ENCODE measurements at regions not wholly inside any gene's neighbourhood (a gene's known extent, or its start where the extent isn't known, plus 50 kb on each side); places are given as distances from the start of the nearest gene placed in this dataset.
"Not testable (repeated sequence)": the region's sequence is repeated elsewhere in the genome, so short reads cannot be mapped to it uniquely, and the experiment has no call there.

DNA sequence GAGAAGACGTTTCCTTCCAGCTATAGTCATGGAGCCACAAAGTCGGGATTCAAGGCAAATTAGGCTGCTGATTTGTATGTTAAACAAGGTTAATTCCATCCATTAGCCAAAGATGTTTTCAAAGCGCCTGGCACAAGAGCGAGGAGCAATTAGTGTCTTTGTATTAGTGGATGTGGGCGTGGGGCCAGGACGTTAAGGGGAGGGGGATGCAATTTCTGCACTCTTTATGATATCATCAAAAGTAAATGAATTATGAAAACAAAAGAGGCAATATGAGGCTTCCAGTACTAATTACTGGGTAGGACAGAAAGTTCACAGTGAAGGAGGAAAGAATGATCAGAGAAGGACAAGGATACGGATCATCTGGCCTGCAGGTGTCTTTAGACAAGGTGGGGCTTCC is 230.9 kb upstream of the MSX2 start:
- H3K4me3 ChIP-seq (ENCODE audit: low read depth, low read length), result no peak overlapping the region
- TF ChIP-seq CTCF (IDR thresholded peaks at IDR 0.05; ENCODE audit: low read depth, low read length, missing control alignments), result no peak
- no peak for DNase-seq (ENCODE audit: low read depth)

GRCh38 chr5:174497939-174498338 is 226.4 kb upstream of the MSX2 start:
- not testable (repeated sequence) for H3K4me3 ChIP-seq (ENCODE audit: low read depth, low read length); DNase-seq (ENCODE audit: low read depth)

DNA sequence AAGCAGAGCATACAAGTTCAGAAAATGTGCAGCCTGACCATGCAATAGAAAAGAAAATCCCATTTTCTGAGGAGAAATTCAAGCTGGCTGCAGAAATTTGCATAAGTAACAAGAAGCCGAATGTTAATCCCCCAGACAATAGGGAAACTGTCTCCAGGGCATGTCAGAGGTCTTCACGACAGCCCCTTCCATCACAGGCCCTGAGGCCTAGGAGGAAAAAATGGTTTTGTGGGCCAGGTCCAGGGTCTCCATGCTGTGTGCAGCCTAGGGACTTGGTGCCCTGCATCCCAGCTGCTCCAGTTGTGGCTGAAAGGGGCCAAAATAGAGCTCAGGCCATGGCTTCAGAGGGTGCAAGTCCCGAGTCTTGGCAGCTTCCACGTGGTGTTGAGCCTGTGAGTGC is 225.8 kb upstream of the MSX2 start:
- not testable (repeated sequence) for DNase-seq (ENCODE audit: low read depth); H3K4me3 ChIP-seq (ENCODE audit: low read depth, low read length)

GRCh38 chr5:174500636-174501035 is 223.7 kb upstream of the MSX2 start:
- TF ChIP-seq CTCF (IDR thresholded peaks at IDR 0.05; ENCODE audit: low read depth, low read length, missing control alignments), result no peak
- H3K4me3 ChIP-seq (ENCODE audit: low read depth, low read length), result no peak overlapping the region
- DNase-seq (ENCODE audit: low read depth), result no peak

- no peak for DNase-seq (ENCODE audit: low read depth)
- no peak overlapping the region for H3K4me3 ChIP-seq (ENCODE audit: low read depth, low read length)
- TF ChIP-seq CTCF (IDR thresholded peaks at IDR 0.05; ENCODE audit: low read depth, low read length, missing control alignments), result no peak
Measured at GRCh38 chr5:174501461-174502069, 222.8 kb upstream of the MSX2 start.

DNA sequence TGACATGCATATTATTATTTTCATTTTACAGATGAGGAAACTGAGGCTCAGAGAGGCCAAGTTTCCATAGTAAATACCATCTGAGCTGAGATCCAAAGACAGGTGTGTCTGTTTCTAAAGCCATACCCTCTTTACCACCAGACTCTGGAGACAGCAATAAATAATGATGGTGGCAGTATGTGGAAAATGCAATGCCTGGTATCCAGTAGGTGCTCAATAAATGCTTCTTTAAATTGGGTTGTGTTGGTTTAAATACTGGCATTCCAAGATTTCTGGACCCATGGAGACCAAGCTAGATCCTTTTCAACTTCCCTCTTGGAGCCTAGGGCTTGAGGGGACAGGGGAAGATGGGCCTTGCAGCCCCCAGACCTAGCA is 221.3 kb upstream of the MSX2 start:
- no peak overlapping the region for H3K4me3 ChIP-seq (ENCODE audit: low read depth, low read length)
- TF ChIP-seq CTCF (IDR thresholded peaks at IDR 0.05; ENCODE audit: low read depth, low read length, missing control alignments), result no peak
- no peak for DNase-seq (ENCODE audit: low read depth)

DNA sequence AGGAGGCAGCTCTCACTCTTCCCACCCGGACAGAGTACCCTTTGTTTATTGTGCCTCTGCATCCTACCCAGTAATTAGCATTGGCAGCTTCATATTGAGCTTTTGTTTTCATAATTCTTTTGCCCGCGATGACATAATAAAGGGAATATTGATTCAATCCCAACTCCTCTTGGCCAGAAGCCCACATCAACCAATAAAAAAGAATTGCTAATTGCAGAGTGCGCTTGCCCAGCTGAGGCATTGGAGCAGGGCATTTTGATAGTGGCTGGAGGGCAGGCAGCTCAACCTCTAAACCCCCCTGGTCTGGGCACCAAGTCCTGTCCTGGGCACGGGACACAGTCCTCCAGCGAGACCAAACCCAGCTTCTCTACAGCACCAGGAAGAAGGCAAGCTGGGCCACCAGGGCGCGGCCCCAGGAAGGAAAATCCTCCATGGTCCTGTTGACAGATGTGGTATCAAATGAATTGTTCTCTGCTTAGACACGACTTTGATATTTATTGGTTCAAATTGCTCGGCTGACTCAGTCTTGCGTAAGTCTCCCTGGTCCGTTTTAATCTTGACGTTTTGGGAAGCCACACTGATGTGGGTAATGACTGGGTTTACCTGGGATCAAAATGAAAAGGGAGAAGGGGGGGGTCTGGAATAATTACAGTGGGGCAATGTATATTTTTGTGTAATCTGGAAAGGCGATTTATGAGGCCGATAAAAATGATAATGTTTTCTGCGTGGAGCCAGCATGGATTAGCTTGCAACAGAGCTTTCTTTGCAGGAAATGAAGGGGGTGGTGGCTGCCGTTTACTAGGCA is 220.7 kb upstream of the MSX2 start:
- TF ChIP-seq CTCF (IDR thresholded peaks at IDR 0.05; ENCODE audit: low read depth, low read length, missing control alignments), result no peak
- no peak for DNase-seq (ENCODE audit: low read depth)
- H3K4me3 ChIP-seq (ENCODE audit: low read depth, low read length), result no peak overlapping the region

DNA sequence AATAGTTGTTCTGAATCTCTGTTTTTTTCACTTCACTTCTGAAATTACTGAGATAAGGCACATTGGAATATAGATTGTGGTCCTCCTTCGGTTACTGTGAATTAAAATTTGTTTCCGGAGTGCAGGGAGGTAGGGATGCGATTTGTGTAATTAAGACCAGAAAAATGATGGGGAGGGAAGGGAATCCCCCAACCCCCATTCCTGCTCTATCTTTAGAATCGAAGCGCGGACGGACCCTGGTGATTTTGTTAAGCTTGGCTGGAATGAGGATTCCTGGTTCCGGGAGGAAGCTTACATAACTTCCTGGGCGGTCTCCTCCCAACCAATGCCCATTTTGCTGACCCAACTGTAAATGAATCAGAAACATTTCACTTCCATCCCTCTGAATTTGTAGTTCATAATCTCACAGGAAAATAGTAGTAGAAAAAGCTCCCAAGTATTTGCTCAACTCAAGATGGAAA is 220.1 kb upstream of the MSX2 start:
- H3K4me3 ChIP-seq (ENCODE audit: low read depth, low read length), result no peak overlapping the region
- TF ChIP-seq CTCF (IDR thresholded peaks at IDR 0.05; ENCODE audit: low read depth, low read length, missing control alignments), result no peak
- DNase-seq (ENCODE audit: low read depth), result no peak

Measured in GM12864 (cell line).